ENCODE measurements at regions not wholly inside any gene's neighbourhood (a gene's known extent, or its start where the extent isn't known, plus 50 kb on each side); places are given as distances from the start of the nearest gene placed in this dataset.

DNA sequence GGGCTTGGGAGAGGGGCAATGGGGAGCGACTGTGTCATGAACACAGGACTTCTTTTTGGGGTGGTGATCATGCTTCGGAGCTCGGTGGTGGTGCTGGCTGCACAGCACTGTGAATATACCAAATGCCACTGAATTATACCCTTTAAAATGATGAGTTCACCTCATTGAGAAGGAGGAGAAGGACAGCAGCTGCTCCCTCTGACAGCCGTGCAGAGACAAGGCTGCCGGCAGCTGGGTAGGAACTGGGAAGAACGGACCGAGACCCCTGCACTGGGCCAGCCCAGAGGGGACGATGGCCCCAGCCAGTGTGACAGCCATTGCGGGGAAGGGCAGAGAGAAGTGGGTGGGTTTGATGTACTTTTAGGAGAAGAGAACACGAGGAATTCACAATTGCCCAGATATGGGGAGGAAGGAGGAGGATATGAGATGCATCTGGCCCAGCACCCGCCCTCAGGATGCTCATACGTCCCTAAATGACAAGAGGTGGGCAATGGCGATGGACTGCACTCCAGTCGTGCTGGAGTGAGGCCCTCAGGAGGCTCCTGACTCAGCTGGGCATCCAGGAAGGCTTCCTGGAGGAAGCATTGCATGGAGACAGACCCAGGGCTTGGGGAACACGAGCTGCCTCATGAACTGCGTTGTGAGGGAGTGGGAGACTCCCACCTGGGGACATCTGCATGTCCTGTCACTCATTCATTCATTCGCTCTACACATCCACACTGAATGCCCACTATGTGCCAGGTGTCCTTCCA, 64.3 kb upstream of the C14orf180 start:
- Mint-ChIP-seq H3K4me1 (ENCODE audit: low read depth, unreplicated experiment) (no peaks in the 10 kb centered on the region), H3K9me3 (ENCODE audit: unreplicated experiment) (peaks cover 10% of the 10 kb centered on the region), H3K4me3 (ENCODE audit: unreplicated experiment) (no peak overlapping the region), H3K36me3 (ENCODE audit: unreplicated experiment) (peaks cover 9% of the 10 kb centered on the region), H3K27me3 (ENCODE audit: unreplicated experiment) (peaks cover 6% of the 10 kb centered on the region), H3K27ac (ENCODE audit: unreplicated experiment) (no peak overlapping the region)
- TF ChIP-seq, protein P1, sequence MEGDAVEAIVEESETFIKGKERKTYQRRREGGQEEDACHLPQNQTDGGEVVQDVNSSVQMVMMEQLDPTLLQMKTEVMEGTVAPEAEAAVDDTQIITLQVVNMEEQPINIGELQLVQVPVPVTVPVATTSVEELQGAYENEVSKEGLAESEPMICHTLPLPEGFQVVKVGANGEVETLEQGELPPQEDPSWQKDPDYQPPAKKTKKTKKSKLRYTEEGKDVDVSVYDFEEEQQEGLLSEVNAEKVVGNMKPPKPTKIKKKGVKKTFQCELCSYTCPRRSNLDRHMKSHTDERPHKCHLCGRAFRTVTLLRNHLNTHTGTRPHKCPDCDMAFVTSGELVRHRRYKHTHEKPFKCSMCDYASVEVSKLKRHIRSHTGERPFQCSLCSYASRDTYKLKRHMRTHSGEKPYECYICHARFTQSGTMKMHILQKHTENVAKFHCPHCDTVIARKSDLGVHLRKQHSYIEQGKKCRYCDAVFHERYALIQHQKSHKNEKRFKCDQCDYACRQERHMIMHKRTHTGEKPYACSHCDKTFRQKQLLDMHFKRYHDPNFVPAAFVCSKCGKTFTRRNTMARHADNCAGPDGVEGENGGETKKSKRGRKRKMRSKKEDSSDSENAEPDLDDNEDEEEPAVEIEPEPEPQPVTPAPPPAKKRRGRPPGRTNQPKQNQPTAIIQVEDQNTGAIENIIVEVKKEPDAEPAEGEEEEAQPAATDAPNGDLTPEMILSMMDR (IDR thresholded peaks at IDR 0.05; ENCODE audit: partially characterized antibody, unreplicated experiment), result no peak
- no peak for DNase-seq

DNA sequence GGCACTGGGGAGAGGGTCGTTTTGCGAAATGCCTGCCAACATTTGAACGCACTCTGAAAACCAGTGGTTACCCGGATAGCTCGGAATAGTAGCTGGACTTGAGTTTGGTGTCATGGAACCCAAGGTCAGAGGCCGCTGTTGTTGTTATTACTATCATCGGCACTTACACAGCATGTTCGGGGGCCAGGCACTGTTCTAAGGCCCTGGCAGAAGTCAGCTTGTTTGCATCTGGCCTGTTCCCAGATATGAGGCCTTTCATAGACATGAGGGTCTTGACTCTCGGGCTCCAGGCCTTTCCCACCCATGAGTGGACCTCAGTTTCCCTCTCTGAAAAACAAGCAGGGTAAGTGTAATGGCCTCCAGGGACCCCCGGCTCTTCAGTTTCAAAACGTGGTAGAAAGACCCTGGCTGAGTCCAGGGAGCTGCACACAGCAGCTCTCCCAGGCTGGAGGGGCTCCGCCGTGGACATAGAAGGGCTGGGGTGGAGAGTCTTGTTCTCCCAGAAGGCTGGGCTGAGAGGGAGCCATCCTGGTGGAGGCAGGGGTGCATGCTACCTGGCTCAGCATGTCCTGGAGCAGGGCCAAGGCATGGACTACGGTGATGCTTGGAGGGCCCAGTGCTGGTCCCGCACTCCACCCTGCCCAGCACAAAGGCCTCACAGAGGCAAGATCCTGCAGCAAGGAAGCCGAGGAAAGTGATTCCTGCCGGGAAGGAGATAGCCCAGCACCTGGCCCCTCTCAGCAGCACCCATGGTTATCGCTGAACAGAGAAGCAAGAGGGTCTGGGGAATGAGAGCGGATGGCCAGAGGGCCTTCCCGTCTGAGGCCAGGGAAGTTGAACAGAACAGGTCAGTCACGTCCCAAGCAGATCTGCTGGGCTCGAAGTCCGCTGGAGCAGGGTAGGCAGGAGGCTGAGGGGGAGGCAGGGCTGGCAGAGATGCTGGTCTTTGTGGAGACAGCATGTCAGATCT, 63.5 kb upstream of the C14orf180 start:
- Mint-ChIP-seq H3K4me3 (ENCODE audit: unreplicated experiment) (no peak overlapping the region), H3K27me3 (ENCODE audit: unreplicated experiment) (peaks cover 6% of the 10 kb centered on the region), H3K36me3 (ENCODE audit: unreplicated experiment) (peaks cover 9% of the 10 kb centered on the region), H3K4me1 (ENCODE audit: low read depth, unreplicated experiment) (no peaks in the 10 kb centered on the region), H3K9me3 (ENCODE audit: unreplicated experiment) (peaks cover 10% of the 10 kb centered on the region), H3K27ac (ENCODE audit: unreplicated experiment) (no peak overlapping the region)
- TF ChIP-seq, protein P1 (IDR thresholded peaks at IDR 0.05; ENCODE audit: partially characterized antibody, unreplicated experiment), result no peak
- no peak for DNase-seq

DNA sequence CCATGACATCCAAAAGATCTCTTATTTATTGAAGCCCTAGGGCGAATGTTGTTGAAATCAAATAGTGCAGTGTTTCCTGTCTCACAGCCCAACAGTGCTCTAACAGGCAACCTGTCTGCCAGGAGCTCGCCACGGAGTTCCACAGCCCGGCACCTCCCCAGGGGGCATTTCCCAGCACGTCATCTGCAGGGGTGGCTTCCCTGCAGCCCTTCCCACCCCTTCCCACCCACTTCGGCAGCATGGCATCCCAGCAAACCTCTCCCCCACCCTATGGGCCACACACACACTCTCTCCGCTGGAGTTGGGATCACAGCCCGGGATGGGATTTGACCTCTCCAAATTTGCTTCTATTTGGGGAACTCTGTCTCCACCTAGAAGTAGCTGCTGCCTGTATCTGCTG, 62.7 kb upstream of the C14orf180 start:
- peaks cover 10% of the 10 kb centered on the region for H3K9me3 Mint-ChIP-seq (ENCODE audit: unreplicated experiment)
- peaks cover 9% of the 10 kb centered on the region for H3K36me3 Mint-ChIP-seq (ENCODE audit: unreplicated experiment)
- no peak for DNase-seq
- TF ChIP-seq, protein P1 (IDR thresholded peaks at IDR 0.05; ENCODE audit: partially characterized antibody, unreplicated experiment), result no peak
- no peaks in the 10 kb centered on the region for H3K4me1 Mint-ChIP-seq (ENCODE audit: low read depth, unreplicated experiment)
- peaks cover 8% of the 10 kb centered on the region for H3K27me3 Mint-ChIP-seq (ENCODE audit: unreplicated experiment)
- no peak overlapping the region for H3K27ac Mint-ChIP-seq (ENCODE audit: unreplicated experiment)
- no peak overlapping the region for H3K4me3 Mint-ChIP-seq (ENCODE audit: unreplicated experiment)

DNA sequence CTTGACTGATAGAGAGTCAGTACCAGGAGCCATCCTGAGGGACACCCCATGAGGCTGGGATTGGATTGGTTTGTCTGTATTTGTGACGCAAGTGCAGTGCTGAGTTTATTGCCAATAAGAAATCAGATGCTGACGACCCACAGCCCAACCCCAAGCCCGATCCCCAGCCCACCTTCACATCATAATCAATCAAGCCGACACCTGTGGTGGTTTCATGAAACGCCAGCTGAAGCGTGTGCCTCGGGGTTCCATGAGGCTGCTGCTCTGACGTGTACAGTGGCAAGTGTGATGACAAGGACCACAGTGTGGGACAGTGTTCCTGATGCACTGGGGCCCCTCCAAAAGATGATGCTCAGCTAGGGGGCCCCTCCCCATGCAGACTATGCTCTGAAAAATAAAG, 62.1 kb upstream of the C14orf180 start:
- H3K4me1 Mint-ChIP-seq (ENCODE audit: low read depth, unreplicated experiment), result no peaks in the 10 kb centered on the region
- DNase-seq, result no peak
- H3K36me3 Mint-ChIP-seq (ENCODE audit: unreplicated experiment), result peaks cover 9% of the 10 kb centered on the region
- H3K27me3 Mint-ChIP-seq (ENCODE audit: unreplicated experiment), result peaks cover 8% of the 10 kb centered on the region
- TF ChIP-seq, protein P1 (IDR thresholded peaks at IDR 0.05; ENCODE audit: partially characterized antibody, unreplicated experiment), result no peak
- H3K27ac Mint-ChIP-seq (ENCODE audit: unreplicated experiment), result no peak overlapping the region
- H3K4me3 Mint-ChIP-seq (ENCODE audit: unreplicated experiment), result no peak overlapping the region
- peaks cover 11% of the 10 kb centered on the region for H3K9me3 Mint-ChIP-seq (ENCODE audit: unreplicated experiment)

Measured in glutamatergic neuron (in vitro differentiated cells).